Natural killer cell (primary cell): ENCODE measurements at regions not wholly inside any gene's neighbourhood (a gene's known extent, or its start where the extent isn't known, plus 50 kb on each side); places are given as distances from the start of the nearest gene placed in this dataset.
"Not testable (repeated sequence)": the region's sequence is repeated elsewhere in the genome, so short reads cannot be mapped to it uniquely, and the experiment has no call there.

Source experiments
- ATAC-seq, 3 donors: fragments of 150-1000 bp in 2 of 3; fragments of 200-7000 bp in 1 of 3; cut with Tn5 transposase; 1 replicate in 1 of 3; 2 replicates in 2 of 3; pipeline ENCODE4 v1.10.0; 2021; ENCODE audit warnings: mild to moderate bottlenecking in 2 of 3, moderate library complexity in 2 of 3
- DNase-seq, 2 donors: peaks; one replicate each; pipeline versions ENCODE4 v3.0.0 to v3.0.0-alpha.2; 2013 to 2021; ENCODE audit warnings: mixed read lengths in 1 of 2
- H3K27ac ChIP-seq: one replicate; pipeline ENCODE4 v1.5.1; 2013; ENCODE audit warnings: mild to moderate bottlenecking, low read length
- H3K27me3 ChIP-seq: one replicate; pipeline ENCODE4 v1.6.1; 2013; ENCODE audit warnings: low read length; ENCODE audit not compliant: control insufficient read depth, insufficient read depth
- H3K36me3 ChIP-seq: one replicate; pipeline ENCODE4 v1.6.1; 2013; ENCODE audit warnings: low read length; ENCODE audit not compliant: control insufficient read depth, insufficient read depth
- H3K4me1 ChIP-seq: one replicate; pipeline ENCODE4 v1.6.1; 2013; ENCODE audit warnings: low read length; ENCODE audit not compliant: control insufficient read depth, insufficient read depth
- H3K4me3 ChIP-seq: one replicate; pipeline ENCODE4 v1.5.1; 2013; ENCODE audit warnings: low read length
- H3K9me3 ChIP-seq: one replicate; pipeline ENCODE4 v1.6.1; 2013; ENCODE audit warnings: low read length; ENCODE audit not compliant: control insufficient read depth, insufficient read depth
- H3K27ac Mint-ChIP-seq, 2 donors: one replicate each; pipeline ENCODE4 v1.8.0; 2022; ENCODE audit warnings: mild to moderate bottlenecking in 2 of 2, mixed read lengths in 2 of 2, moderate library complexity in 1 of 2
- H3K27me3 Mint-ChIP-seq, 2 donors: one replicate each; pipeline ENCODE4 v1.8.0; 2022; ENCODE audit warnings: low read depth in 2 of 2, mixed read lengths in 2 of 2
- H3K36me3 Mint-ChIP-seq: one replicate; pipeline ENCODE4 v1.8.0; 2022; ENCODE audit warnings: mixed read lengths
- H3K4me1 Mint-ChIP-seq, 2 donors: one replicate each; pipeline ENCODE4 v1.8.0; 2022; ENCODE audit warnings: mixed read lengths in 2 of 2
- H3K4me3 Mint-ChIP-seq: one replicate; pipeline ENCODE4 v1.8.0; 2022; ENCODE audit warnings: mild to moderate bottlenecking, moderate library complexity, mixed read lengths
- H3K9me3 Mint-ChIP-seq, 2 donors: one replicate each; pipeline ENCODE4 v1.8.0; 2022; ENCODE audit warnings: mixed read lengths in 2 of 2
- WGBS: methylation state at CpG from one replicate; pipeline ENCODE4 v1.1.7; 2013; ENCODE audit warnings: missing lambda C conversion rate; ENCODE audit not compliant: insufficient coverage; 5-methylcytosine and 5-hydroxymethylcytosine counted together
- intact Hi-C: fragments of 100-400 bp; cut with micrococcal nuclease; formaldehyde crosslinking; loops from one replicate; pipeline ENCODE4 v1.14.2; 2022
- TF ChIP-seq, protein P1 (sequence below): fragments of 200-600 bp; IDR thresholded peaks from one replicate; pipeline ENCODE4 v1.8.0; 2022; ENCODE audit warnings: antibody characterized with exemption

DNA sequence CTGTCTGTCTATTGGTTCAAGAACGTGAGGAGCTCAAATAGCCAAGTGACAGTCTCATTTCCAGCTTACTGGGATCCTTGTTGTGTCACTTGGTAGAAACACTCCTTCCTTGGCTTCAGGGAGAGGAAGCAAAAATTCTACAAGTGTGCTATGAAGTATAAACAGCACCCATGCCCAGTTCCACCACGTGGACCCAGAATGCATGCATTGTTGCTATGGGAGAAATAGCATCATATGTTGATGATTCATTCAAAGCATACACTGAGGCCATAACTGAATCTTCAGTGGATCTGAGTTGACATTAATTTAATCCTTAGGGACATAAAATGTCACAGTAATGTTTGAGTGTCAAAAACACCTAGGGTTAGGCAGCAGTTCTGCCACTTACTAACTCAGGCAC lies 199.0 kb upstream of the RXFP2 start:
- Mint-ChIP-seq H3K27ac (no peak overlapping the region), H3K27me3 (peaks cover 22 to 26% of the 10 kb centered on the region in 2 donors), H3K4me1 (peaks cover 4 to 5% of the 10 kb centered on the region in 2 donors), H3K36me3 (no peaks in the 10 kb centered on the region), H3K9me3 (peaks cover 0 to 3% of the 10 kb centered on the region in 2 donors), H3K4me3 (no peak overlapping the region)
- Histone ChIP-seq H3K9me3 (no peaks in the 10 kb centered on the region), H3K4me1 (no peaks in the 10 kb centered on the region), H3K36me3 (no peaks in the 10 kb centered on the region), H3K27me3 (peaks cover 2% of the 10 kb centered on the region), H3K27ac (no peak overlapping the region), H3K4me3 (no peak overlapping the region)
- TF ChIP-seq, protein P1, sequence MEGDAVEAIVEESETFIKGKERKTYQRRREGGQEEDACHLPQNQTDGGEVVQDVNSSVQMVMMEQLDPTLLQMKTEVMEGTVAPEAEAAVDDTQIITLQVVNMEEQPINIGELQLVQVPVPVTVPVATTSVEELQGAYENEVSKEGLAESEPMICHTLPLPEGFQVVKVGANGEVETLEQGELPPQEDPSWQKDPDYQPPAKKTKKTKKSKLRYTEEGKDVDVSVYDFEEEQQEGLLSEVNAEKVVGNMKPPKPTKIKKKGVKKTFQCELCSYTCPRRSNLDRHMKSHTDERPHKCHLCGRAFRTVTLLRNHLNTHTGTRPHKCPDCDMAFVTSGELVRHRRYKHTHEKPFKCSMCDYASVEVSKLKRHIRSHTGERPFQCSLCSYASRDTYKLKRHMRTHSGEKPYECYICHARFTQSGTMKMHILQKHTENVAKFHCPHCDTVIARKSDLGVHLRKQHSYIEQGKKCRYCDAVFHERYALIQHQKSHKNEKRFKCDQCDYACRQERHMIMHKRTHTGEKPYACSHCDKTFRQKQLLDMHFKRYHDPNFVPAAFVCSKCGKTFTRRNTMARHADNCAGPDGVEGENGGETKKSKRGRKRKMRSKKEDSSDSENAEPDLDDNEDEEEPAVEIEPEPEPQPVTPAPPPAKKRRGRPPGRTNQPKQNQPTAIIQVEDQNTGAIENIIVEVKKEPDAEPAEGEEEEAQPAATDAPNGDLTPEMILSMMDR = no peak
- intact Hi-C loops = no loop called here
- WGBS = 74% methylated on average over 2 of the region's 2 CpGs
- ATAC-seq (no peak), DNase-seq (no peak)

DNA sequence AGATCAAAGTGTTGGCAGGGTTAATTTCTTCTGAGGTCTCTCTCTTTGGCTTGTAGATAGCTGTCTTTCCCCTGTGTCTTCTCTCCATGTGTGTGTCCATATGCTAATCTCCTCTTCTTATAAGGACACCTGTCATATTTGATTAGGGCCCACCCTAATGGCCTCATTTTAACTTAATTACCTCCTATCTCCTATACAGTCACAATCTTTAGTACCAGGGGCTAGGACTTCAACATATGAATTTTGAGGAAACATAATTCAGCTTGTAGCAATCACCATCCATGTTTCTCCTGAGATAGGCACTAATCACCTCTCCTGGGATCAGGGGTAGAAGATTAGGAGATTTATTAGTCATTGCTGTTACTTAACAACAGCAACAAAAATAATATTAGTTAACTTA lies 196.1 kb upstream of the RXFP2 start:
- H3K9me3 ChIP-seq = no peaks in the 10 kb centered on the region
- ATAC-seq = no peak
- no peak for DNase-seq
- Mint-ChIP-seq H3K36me3 (no peaks in the 10 kb centered on the region), H3K4me1 (peaks cover 1% of the 10 kb centered on the region in 2 donors), H3K4me3 (no peak overlapping the region), H3K27ac (no peak overlapping the region), H3K27me3 (peaks cover 9 to 13% of the 10 kb centered on the region in 2 donors), H3K9me3 (peaks cover 0 to 3% of the 10 kb centered on the region in 2 donors)
- intact Hi-C loops = no loop called here
- no peaks in the 10 kb centered on the region for H3K36me3 ChIP-seq
- no peak overlapping the region for H3K4me3 ChIP-seq
- H3K4me1 ChIP-seq = no peaks in the 10 kb centered on the region
- peaks cover 2% of the 10 kb centered on the region for H3K27me3 ChIP-seq
- TF ChIP-seq, protein P1 = no peak
- H3K27ac ChIP-seq = no peak overlapping the region

DNA sequence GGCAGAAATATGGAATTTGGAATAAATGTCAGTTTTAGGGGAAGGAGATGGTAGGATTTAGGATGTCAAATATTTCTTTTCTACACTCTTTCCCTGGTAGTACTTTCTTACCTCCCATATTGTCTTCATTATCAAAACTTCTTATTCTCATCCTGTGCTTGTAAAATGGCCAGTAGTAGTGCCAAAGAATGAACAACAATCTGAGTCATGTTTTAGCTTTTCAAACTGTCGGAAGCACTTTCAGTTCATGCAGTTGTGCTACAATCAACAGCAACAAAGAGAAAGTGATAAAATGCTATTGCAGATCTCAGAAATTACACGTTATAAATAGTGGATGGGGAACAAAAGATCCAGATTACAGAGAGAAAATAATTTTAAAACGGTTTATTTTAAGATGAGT lies 193.7 kb upstream of the RXFP2 start:
- no peak overlapping the region for H3K4me3 Mint-ChIP-seq
- ATAC-seq (no peak), DNase-seq (no peak)
- H3K27me3 ChIP-seq = no peaks in the 10 kb centered on the region
- H3K4me3 ChIP-seq = no peak overlapping the region
- no peak overlapping the region for H3K27ac ChIP-seq
- no peaks in the 10 kb centered on the region for H3K9me3 ChIP-seq
- no peaks in the 10 kb centered on the region for H3K4me1 Mint-ChIP-seq
- H3K27ac Mint-ChIP-seq = no peak overlapping the region
- H3K36me3 Mint-ChIP-seq = no peaks in the 10 kb centered on the region
- 73% methylated on average over 2 of the region's 3 CpGs for WGBS
- H3K27me3 Mint-ChIP-seq = no peaks in the 10 kb centered on the region
- H3K4me1 ChIP-seq = no peaks in the 10 kb centered on the region
- intact Hi-C loops = no loop called here
- H3K9me3 Mint-ChIP-seq = peaks cover 0 to 3% of the 10 kb centered on the region in 2 donors
- no peaks in the 10 kb centered on the region for H3K36me3 ChIP-seq
- TF ChIP-seq, protein P1 = no peak

DNA sequence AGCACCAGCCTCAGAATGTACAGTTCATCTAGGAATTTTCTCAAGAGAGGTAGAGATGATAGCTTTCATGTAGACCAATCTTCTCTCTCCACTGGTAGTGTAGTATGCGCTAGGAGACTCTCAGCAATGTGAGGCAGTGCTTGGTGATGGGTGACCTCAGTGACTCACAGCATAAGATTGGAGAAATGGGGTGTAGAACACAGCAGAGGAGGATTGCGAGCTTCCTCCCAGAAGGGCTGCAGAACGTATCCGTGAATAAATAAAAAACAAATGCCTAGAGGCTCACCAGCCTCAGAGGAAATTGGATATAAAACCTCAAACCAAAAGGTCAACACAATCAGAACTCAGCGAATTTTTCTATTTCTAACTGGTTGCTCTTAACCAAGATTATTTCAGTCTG lies 182.9 kb upstream of the RXFP2 start:
- Histone ChIP-seq H3K27ac (no peak overlapping the region), H3K27me3 (no peaks in the 10 kb centered on the region), H3K4me3 (no peak overlapping the region), H3K9me3 (no peaks in the 10 kb centered on the region), H3K36me3 (no peaks in the 10 kb centered on the region), H3K4me1 (no peaks in the 10 kb centered on the region)
- DNase-seq = no peak
- H3K4me1 Mint-ChIP-seq = no peaks in the 10 kb centered on the region
- intact Hi-C loops = no loop called here
- H3K4me3 Mint-ChIP-seq = no peak overlapping the region
- peaks cover 4 to 16% of the 10 kb centered on the region in 2 donors for H3K27me3 Mint-ChIP-seq
- no peak for ATAC-seq
- H3K9me3 Mint-ChIP-seq = peaks cover 0 to 4% of the 10 kb centered on the region in 2 donors
- no peaks in the 10 kb centered on the region for H3K36me3 Mint-ChIP-seq
- TF ChIP-seq, protein P1 = no peak
- 79% methylated on average over 5 of the region's 5 CpGs for WGBS
- H3K27ac Mint-ChIP-seq = no peak overlapping the region

DNA sequence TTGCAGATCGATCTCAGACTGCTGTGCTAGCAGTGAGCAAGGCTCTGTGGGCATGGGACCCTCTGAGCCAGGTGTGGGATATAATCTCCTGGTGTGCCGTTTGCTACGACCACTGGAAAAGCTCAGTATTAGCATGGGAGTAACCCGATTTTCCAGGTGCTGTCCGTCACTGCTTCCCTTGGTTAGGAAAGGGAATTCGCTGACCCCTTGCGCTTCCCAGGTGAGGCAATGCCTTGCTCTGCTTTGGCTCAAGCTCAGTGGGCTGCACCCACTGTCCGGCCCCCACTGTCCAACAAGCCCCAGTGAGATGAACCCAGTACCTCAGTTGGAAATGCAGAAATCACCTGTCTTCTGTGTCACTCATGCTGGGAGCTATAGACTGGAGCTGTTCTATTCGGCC lies 155.1 kb upstream of the RXFP2 start:
- H3K4me1 Mint-ChIP-seq, H3K27me3 Mint-ChIP-seq: not testable (repeated sequence)
- 93% methylated on average over 8 of the region's 9 CpGs for WGBS

More for the DNA sequence above, 155.1 kb upstream of the RXFP2 start:
- H3K9me3 Mint-ChIP-seq, H3K27ac Mint-ChIP-seq, H3K36me3 ChIP-seq, H3K4me1 ChIP-seq, H3K27me3 ChIP-seq, intact Hi-C loops, H3K4me3 Mint-ChIP-seq, H3K4me3 ChIP-seq, DNase-seq, H3K27ac ChIP-seq, H3K9me3 ChIP-seq, ATAC-seq, H3K36me3 Mint-ChIP-seq: not testable (repeated sequence)
